CD4-positive, alpha-beta T cell treated with Interleukin-4 for 1 hour (primary cell): ENCODE measurements at regions not wholly inside any gene's neighbourhood (a gene's known extent, or its start where the extent isn't known, plus 50 kb on each side); places are given as distances from the start of the nearest gene placed in this dataset.

Source experiments
- DNase-seq, 2 donors: peaks; one replicate each; pipeline ENCODE4 v3.0.0-alpha.2; 2020 to 2022

DNA sequence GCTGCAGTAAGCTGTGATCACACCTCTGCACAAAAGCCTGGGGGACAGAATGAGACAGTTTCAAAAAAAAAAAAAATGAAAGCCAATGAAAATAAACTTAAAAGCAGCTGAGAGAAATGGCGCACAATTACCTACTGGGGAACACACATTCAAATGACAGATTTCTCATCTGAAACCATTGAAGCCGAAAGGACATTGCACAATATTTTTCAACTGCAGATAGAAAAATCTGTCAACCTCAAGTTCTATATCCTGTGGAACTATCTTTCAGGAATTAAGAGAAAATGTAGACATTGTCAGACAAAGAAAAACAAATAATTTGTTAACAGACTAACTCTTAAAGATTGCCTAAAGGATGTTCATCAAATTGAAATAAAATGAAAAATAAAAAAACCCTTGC lies 442.8 kb downstream of the MATN1 start:
- DNase-seq, result no peak

DNA sequence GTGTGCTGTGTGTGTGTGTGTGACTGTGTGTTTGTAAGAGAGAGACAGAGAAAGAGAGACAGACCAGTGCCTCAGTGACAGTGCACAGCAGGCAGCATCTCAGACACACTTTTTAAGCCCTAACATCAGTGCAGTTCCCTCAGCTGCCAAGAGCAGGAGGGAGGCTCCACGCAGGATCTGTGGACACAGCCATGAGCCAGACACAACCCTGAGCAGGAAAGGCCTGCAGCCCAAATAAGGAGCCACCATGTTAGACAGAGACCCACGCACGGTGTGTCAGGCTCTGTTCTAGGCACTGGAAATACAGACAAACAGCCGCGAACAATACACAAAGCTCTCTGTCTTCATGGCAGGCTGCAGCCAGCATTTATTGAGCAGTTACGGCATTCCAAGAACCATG lies 445.5 kb downstream of the MATN1 start:
- DNase-seq, result no peak

DNA sequence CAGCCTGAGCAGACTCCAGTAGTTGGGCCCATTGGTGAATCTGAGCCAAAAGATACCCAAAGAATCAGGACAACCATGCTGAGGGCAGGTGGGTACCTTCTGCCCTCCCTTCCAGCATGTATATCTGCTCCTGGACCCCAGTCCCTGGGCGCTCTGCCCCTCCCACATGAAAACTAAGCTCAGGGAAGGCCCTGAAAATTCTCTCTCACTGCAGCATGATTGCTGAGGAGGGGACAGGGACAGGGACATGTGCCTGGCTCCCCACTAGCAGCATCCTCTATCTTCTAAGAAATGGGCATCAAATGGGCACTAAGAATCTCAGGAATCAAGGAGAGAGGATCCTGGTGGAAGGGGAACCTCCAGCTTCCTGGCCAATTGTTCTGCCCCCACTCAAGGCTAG lies 446.0 kb downstream of the MATN1 start:
- DNase-seq, result no peak

DNA sequence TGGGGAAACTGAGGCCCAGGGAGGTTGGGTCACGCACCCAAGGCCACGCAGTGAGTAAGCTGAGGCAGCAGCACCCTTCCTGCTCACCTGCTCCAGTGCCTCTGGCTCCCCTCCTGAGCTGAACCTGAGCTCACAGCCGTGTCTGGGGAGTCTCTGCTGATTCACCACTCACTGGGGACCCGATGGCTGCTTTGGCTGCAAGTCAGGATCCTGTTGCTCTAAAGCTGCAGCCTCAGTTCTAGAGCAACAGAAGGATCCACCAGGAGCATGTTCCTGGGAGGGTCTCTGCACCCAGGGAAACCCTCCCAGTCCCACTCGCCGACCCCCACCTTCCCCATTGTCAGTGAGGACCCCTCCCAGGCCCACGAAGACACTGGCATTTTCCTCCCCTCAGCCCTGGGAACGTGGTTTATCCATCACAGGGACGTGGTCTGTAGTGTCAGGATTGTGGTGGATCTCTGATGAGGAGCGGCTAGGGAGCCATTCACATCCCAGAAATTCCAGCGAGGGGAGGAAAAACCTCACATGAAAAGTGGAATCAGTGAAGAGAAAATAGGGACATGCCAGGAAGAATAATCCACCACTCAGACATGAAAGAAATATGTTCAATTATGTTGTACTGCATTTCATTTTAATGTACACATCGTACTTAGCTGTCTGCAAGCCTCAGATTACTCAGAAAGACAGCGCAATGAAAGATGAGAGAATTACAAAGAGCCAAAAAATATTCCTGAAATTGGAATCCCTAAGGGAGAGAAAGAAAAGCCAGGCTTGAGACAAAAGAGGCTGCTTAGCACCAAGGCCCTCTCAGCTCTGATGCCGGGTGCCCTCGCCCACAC lies 447.2 kb downstream of the MATN1 start:
- no peak for DNase-seq

DNA sequence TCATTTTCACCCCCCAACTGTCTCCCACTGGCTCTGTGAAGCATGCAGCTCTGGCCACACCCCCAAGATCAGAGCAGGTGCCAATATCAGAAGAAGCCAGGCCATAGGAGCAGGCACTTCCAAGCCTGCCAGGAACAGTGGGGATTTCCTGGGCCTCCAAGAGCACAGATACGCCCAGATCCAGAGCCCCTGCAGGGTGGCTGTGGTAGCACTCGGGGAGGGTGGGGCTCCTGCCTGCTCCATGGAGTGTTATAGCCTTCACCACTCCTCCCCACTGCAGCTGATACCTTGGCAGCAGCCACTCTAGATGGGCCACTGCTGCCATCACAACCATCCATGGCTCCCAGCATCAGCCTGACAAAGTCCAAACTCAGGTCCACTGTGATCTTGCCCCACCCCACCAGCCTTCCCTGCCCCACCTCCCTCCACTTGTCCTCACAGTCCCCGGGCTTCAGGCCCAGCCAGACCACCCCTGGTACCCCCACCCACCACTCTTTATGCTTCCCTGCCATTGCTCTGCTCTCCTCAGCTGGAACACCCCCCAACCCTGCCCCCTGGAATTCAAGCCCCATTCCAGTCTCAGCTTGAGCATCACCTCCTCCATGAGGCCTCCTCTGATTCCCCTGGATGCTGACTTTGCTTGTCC lies 448.3 kb downstream of the MATN1 start:
- DNase-seq, result no peak

DNA sequence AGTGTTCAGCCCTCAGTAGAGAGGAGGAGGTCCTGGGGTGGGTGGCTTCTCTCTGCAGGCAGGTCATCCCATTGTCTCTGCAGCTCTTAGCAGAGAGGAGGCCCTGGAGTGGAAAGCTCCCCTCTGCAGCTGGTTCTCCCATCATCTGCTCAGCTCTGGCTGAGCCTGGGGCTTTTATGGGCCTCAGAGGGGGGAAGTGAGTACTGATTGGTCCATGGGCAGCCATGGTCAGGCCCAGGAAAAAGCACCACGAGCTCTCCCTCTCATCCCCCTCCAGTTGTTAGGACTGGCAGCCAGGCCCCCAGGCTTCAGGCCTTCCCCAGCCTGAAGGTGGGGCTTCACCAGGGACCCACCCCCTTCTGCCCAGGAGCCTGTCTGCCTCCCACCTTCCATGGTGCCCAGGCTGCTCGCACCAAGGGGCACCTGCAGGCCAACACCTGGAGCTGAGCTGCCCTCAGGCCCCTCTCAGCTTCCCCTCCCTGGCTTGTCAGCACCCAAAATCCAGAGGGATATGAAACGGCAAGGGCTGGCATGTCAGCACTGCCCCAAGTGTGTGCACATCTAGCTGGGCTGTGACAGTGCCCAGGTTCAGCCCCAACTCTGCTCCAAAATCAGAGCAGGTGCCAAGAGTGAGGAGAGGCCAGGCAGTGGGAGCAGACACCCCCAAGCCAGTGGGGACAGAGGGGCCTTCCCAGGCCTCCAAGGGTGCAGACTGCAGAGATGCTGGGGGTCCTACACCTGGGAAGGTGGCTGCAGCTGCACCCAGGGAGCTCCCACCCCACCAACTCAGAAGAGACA lies 449.0 kb downstream of the MATN1 start:
- DNase-seq, result no peak

DNA sequence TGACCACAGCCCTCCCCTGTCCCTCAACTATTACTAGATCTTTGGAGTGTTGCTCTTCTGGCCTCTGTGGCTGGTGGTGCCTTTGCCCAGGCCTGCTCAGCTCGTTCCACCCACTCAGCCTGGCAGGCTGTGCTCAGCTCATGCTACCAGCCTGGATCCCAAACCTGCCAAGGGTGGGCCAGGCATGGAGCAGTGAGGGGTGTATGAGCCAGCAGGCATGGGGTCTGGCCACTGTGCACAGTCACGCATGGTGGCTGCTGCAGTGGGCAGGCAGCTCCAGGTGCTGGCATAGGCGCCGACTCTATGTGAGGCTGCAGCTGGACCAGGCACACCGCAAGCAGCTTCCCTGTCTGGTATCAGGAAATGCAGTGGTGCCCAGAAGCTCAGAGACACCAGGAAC lies 449.9 kb downstream of the MATN1 start:
- no peak for DNase-seq

DNA sequence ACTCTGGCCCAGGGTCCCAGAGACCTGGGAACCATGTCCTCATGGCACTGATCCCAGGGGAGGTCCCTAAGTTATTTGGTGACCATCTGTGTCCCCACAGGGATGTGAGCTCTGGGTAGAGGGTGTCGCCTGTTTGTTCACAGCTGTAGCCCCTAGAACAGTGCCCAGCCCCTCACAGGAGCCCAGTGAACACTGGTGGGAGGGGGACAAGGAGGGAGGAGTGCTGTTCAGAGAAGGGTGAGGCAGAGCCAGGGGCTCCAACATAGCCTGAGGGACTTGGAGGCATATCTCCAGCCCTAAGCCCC lies 450.4 kb downstream of the MATN1 start:
- DNase-seq, result no peak

DNA sequence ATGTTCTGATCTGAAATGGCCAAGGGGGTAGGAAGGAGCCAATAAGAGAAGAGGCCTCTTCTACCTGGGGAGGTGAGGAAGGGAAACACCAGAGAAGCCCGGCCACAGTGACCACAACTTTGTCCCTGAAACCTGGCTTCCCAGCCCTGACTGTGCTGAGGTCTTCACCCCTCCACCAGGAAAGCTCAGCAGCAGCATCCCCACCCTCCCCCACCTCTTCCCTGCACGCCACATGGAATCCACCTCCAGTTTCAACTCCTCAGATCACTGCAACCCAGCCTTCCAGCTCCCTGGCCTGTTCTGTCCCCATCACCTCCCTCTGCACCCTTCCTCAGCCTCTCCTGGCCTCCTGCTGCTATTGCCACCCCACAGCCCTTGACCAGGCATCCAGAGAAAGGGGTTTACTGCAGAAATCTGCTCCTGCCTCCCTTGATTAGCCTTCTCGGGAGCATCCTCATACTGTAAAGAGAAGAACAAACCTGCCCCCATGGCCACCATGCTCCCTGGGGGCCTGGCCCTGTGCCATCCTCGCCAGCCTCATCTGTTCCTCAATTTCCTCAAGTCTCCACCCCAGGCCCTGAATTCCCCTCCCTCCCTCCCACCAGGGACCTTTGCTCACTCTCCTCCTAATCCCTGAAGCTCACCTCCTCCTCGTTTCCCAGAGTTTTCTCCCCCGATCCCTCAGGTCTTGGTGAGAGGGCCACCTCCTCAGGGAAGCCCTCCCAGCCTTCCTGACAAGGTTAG lies 450.9 kb downstream of the MATN1 start:
- no peak for DNase-seq

DNA sequence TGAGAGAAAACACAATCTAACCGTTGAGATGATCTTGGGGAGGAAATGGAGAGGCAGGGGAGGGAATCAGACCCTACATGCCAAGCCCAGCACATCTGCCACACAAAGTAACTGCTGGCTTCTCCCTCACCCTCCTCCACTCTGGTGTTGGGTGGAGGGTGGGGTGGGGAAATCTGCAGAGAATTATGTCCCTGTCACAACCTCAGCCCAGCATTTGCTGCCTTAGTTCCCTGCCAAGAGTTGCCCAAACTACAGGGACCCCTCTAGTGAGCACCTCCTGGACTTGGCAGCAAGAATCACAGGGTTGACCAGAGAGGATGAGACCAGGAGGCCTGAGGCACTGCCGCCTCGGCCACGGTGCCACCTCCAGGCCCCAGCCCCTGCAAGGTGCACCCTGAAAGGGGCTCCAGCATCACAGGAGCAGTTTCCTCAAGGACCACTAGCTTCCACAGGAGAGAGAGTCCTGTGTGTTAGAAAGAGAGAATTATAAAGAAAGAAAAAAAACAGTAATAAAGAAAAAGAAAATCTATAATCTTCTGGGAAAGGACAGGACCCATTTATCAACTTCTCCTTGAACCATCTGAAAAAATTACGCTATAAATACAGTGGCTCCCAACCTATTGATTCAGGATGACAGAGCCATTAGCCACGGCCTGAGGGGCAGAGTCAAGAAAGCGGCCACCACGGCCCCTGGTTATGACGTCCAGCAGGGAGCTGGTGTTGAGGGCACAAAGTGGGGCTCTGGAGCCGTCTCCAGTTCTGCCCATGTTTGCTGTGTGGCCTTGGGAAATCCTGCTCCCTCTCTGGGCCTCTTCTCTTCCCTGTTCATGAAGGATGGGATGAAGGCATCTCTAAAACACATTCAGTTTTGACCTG lies 451.7 kb downstream of the MATN1 start:
- no peak for DNase-seq

DNA sequence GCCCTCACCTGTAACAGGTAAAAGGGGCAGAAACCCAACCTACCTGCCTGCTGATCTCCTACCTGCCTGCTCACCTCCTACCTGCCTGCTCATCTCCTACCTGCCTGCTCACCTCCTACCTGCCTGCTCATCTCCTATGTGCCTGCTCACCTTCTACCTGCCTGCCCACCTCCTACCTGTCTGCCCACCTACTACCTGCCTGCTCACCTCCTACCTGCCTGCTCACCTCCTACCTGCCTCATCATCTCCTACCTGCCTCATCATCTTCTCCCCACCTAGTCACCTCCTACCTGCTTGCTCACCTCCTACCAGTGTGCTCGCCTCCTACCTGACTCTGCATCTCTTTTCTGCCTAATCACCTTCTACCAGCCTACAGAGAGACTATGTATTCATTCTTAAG lies 452.9 kb downstream of the MATN1 start:
- no peak for DNase-seq

DNA sequence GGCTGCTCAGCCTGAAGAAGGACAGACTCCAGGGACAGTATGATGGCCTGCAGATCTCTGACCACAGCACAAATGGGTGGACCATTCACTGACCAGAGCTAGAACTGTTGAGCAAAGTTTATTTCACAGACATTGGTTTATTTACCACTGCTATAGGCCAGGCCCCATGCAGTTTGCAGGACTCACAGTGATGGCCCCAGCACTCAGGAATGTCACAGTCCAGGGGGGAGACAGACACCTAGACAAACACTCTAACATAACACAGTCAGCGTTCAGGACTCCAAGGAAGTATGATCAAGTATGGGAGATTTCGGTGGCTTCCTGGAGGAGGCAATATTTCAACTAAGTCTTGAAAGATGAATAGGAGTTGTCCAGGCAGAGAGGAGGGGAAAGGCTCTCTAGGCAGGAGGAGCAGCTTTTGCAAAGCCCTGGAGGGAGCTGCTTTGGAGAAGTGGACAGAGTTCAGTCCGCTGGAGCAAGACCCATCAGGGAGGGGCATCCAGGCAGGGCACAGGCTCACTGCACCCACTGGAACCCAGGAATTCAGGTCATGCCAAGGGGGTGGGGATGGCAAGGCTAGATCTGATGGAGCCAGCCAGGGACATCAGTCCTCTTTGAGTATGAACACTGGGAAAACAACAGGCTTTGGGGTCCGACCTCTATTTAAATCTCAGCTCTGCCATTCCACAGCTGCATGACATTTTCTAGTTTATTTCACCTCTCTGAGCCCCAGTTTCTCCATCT lies 454.3 kb downstream of the MATN1 start:
- DNase-seq, result no peak

DNA sequence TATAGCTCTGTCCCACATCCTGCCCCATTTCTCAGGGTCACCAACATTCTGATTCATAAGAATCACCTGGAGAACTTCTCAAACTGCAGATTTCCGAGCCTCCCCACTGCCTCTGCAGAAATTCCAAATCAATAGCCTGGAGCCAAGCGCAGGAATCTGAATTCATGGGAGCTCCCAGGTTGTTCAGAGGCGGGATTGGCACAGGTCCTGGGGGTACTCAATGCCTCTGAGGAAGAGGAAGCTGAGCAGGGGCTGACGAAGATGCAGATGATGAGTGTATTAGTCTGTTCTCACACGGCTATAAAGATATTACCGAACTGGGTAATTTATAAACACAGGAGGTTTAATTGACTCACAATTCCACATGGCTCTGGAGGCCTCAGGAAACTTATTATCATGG lies 455.5 kb downstream of the MATN1 start:
- DNase-seq, result no peak

DNA sequence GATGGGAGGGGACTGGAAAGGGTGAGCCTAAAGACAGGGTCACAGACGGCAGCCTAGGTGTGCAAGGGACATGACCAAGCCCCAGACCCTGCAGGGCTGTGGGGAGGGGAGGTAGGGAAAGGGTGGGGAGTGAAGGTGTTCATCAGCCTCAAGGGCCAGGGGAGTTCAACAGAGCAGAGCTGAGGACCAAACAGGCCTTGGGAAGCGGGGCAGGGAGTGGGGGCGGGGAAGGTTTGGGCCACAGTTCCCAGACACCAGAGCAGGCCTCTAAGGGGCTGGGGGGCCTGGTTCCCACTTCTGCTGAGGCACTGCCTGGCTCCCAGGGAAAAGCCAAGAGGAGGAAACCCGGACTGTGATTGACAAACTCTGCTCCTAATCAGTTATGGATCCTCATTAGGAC lies 456.3 kb downstream of the MATN1 start:
- no peak for DNase-seq

DNA sequence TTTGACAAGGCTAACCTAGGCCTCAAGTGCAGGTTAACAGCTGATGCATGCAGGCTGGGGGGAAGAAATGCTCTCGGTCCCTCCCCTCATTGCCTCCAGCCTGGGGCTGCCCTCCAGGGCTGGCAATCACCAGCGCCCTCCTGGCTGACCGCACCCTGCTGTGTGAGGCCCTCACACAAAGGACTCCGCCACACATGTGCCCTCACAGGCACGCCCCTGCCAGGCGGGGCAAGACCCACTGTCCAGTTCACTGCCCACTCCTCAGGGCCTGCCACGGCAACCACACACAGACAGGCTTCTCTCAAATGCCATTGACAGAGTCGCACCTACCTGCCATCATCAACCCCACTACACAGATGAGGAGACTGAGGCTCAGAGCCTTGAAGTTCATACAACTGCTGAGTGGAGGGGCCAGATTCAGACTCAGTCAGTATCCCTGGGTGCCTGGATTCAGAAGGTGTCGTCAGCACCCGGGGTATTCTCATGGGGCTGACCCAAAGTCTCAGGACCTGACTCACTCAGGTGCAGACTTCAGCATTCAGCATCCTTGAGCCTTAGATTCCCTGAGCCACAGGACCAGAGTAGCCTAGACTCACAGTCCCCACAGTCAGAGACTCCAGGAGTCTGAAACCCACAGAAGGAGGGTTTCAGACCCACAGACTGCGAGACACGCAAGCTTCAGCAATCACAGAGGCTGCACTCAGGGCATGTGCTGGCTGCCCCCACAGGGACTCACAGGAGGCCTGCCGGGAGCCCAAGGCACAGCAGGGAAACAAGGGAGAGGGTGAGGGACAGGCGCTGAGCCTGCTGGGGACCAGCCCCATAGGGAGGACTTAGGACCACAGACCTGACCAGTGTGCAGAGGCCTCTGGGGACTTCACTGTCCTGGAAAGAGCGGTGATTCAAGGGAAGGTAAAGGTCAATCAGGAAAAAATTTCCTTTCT lies 458.0 kb downstream of the MATN1 start:
- no peak for DNase-seq

DNA sequence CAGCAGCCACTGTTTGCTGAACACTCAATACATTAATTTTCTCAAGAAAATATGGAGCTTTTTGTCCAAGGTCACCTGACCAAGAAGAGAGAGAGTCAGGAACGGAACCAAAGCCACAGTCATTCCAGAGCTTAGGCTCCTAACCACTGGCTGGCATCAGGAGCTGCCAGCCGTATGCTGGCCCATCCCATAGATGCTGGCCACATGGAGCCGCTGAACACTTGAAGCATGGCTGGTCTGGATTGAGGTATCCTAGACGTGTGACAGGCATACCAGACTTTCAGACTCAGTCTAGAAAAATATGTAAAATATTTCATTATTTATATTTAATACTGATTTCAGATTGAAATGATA lies 458.7 kb downstream of the MATN1 start:
- no peak for DNase-seq

DNA sequence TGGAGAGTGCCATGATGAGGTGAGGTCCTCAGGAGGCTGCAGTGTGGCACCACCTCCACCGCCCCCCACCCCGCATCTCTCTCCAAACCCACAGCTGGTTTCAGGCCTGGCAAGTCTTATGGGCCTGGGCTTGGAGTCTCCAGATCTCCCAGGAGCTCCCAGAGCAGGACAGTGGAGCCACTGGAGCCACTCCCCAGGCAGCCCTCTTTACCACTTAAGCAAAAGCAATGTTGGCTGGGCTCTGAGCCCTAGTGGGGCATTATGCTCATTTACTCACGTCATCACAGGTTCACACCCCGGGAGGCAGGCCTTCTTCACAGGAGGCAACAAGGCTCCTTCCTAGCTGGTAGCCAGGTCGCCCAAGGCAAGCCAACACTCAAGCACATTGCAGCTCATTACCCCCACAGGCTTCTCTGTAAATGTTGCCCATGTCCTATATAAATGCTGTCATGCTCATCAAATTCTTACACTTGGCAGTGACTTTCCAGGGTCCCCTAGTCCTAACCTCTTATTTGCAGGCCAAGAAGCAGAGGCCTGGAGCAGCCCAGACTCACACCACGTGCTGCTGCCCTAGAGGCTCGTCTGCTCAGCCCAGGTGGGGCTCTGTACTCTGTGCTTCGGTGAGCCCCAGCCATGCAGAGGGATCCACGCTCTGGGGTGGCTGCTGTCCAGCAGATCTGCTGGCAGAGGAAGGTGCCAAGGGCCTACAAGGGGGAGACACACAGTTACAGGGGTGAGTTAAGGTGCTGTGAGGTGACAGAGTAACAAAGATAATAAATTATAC lies 459.3 kb downstream of the MATN1 start:
- no peak for DNase-seq

DNA sequence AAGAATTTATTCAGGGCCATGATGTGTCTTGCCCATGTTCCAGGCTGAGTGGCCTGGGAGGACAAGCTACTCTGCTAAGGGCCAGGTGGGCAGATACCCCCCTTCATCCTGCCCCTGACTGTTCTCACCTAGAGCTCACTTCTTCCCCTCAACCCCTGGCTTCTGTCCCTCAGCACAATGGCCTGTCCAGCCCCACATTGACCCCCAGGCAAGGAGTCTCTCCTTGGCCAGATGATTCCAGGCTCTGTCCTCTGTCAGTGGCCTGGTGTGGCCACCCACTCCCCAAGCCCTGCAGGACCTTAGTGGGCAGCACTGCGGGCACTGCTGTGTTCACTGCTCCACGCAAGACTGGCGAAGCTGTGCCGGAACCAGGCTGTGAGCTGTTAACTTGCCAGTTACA lies 460.0 kb downstream of the MATN1 start:
- no peak for DNase-seq

DNA sequence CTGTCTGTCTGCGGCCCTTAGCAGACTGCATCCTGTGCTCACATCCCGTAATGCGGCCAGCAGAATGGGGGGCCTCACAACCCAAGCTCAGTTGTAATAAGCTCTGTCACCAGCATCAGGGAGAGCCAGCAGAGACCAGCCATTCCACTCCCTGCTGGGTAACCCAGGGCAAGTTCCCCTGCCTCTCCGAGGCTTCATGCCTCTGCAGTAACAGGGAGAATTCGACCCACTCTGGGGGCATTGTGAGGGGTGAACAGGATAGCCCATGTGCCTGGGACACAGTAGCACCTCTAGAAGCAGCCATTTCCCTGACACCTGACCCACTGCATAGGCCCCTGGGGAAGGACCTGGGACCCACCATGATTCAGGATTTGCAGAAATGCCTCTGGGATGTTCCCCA lies 461.2 kb downstream of the MATN1 start:
- DNase-seq, result no peak

DNA sequence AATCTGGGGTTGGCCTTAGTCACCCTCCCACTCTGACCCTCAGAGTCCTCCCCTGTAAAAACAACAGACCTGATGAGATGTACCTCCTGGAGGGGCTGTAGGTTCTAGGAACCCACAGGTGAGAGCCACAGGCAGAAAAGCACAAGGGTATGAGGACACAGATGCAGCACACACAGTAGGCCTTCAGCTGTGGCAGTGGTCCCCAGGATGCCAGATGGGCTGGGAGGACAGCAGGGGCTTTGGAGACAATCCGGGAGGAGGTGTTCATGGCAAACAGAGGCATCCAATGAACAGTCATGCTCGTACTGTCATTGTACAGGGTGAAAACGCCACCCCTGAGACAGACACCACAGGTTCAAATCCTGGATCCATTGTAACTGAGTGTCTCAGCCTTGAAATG lies 463.1 kb downstream of the MATN1 start:
- no peak for DNase-seq
